Mucosa of descending colon (tissue), 3 donors: ENCODE measurements at regions not wholly inside any gene's neighbourhood (a gene's known extent, or its start where the extent isn't known, plus 50 kb on each side); places are given as distances from the start of the nearest gene placed in this dataset.

Experiments used
- ATAC-seq: fragments of 200-7000 bp; cut with Tn5 transposase; one replicate; pipeline ENCODE4 v1.9.1; 2020; ENCODE audit warnings: mild to moderate bottlenecking, moderate library complexity
- DNase-seq, 3 donors: peaks; one replicate each; pipeline ENCODE4 v3.0.0-alpha.2; 2020
- H3K36me3 ChIP-seq: fragments of 200-600 bp; one replicate; pipeline ENCODE4 v1.8.0; 2021; ENCODE audit warnings: low read depth, mild to moderate bottlenecking
- H3K4me1 ChIP-seq: fragments of 200-600 bp; one replicate; pipeline ENCODE4 v1.8.0; 2021; ENCODE audit warnings: low read depth, mild to moderate bottlenecking
- H3K4me3 ChIP-seq: fragments of 200-600 bp; one replicate; pipeline ENCODE4 v1.8.0; 2021; ENCODE audit warnings: mild to moderate bottlenecking
- H3K9me3 ChIP-seq: fragments of 200-600 bp; one replicate; pipeline ENCODE4 v1.8.0; 2021; ENCODE audit warnings: mild to moderate bottlenecking
- CTCF ChIP-seq: fragments of 200-600 bp; IDR thresholded peaks from one replicate; pipeline ENCODE4 v1.8.0; 2022; ENCODE audit warnings: antibody characterized with exemption, mild to moderate bottlenecking
- intact Hi-C, 2 donors: fragments of 100-400 bp; cut with DNase I in 1 of 2; cut with micrococcal nuclease in 1 of 2; formaldehyde crosslinking; loops; one replicate each; pipeline versions ENCODE4 v1.11.0 to v1.11.1; 2022; cut with DNase I, micrococcal nuclease
- donor health status: DM: no; HTN: no; CAD: no; lungs with moderate emphysema.
- donor health status: DM: no; HTN: no; CAD: no.
- donor health status: DM: no; HTN: yes; CAD: no.

DNA sequence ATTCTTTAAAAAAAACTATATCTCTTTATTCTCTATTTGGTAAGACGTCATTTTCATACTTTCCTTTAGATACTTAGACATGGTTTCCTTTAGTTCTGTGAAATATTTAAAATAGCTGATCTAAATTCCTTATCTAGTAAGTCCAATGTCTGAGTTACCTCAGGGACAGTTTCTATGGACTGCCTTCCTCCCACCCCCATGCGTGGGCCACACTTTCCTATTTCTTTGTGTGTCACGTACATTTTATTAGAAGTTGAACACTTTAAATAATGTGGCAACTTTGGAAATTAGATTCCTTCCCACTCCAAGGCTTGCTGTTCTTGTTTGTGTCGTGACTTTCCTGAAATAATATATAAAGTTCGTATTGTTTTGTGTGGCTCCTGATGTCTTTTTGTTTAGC, 260.7 kb downstream of the EDEM1 start:
- no peak for DNase-seq
- Histone ChIP-seq H3K36me3 (no peaks in the 10 kb centered on the region), H3K4me3 (no peak overlapping the region), H3K9me3 (no peaks in the 10 kb centered on the region), H3K4me1 (no peaks in the 10 kb centered on the region)
- intact Hi-C loops, result no loop called here
- no peak for TF ChIP-seq CTCF
- no peak for ATAC-seq

- ATAC-seq (no peak), DNase-seq (no peak)
- no peaks in the 10 kb centered on the region for H3K36me3 ChIP-seq
- no peak for TF ChIP-seq CTCF
- H3K4me1 ChIP-seq, result no peaks in the 10 kb centered on the region
- intact Hi-C loops, result no loop called here
- H3K9me3 ChIP-seq, result no peaks in the 10 kb centered on the region
- H3K4me3 ChIP-seq, result no peak overlapping the region
Measured at GRCh38 chr3:5448816-5449215, 261.3 kb downstream of the EDEM1 start.

DNA sequence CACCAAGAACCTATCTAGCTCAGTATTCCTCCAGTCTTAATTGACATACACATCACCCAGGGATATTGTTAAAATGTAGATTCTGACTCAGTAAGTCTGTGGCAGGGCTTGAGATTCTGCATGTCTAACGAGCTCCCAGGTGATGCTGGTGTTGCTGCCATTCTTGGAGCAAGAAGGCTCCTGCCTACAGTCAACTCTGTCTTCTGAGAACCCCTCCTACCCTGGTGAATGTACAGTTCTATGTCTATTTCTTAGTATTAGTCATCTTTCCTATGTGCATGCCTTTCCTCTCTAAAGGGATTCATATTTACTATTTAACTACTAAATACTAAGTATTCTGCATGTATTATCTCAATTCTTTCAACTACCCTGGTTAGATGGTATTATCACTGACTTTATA, 268.7 kb downstream of the EDEM1 start:
- no peak for DNase-seq
- TF ChIP-seq CTCF, result no peak
- no peak overlapping the region for H3K4me3 ChIP-seq
- no peaks in the 10 kb centered on the region for H3K9me3 ChIP-seq
- no peaks in the 10 kb centered on the region for H3K36me3 ChIP-seq
- ATAC-seq, result no peak
- intact Hi-C loops, result no loop called here
- no peaks in the 10 kb centered on the region for H3K4me1 ChIP-seq

GRCh38 chr3:5458526-5458925, 271.0 kb downstream of the EDEM1 start:
- ATAC-seq, result no peak
- Histone ChIP-seq H3K4me3 (no peak overlapping the region), H3K36me3 (no peaks in the 10 kb centered on the region), H3K4me1 (no peaks in the 10 kb centered on the region), H3K9me3 (no peaks in the 10 kb centered on the region)
- TF ChIP-seq CTCF, result no peak
- intact Hi-C loops, result no loop called here
- no peak for DNase-seq

GRCh38 chr3:5462086-5462485, 274.6 kb downstream of the EDEM1 start:
- DNase-seq (no peak), ATAC-seq (no peak)
- Histone ChIP-seq H3K4me1 (no peaks in the 10 kb centered on the region), H3K9me3 (no peaks in the 10 kb centered on the region), H3K4me3 (no peak overlapping the region), H3K36me3 (no peaks in the 10 kb centered on the region)
- TF ChIP-seq CTCF, result no peak
- intact Hi-C loops, result no loop called here

GRCh38 chr3:5463991-5464390, 276.5 kb downstream of the EDEM1 start:
- no peaks in the 10 kb centered on the region for H3K36me3 ChIP-seq
- H3K9me3 ChIP-seq, result no peaks in the 10 kb centered on the region
- DNase-seq, result no peak
- H3K4me1 ChIP-seq, result no peaks in the 10 kb centered on the region
- ATAC-seq, result no peak
- no peak overlapping the region for H3K4me3 ChIP-seq
- intact Hi-C loops, result no loop called here
- TF ChIP-seq CTCF, result no peak
